GM06990 (cell line): ENCODE measurements at regions not wholly inside any gene's neighbourhood (a gene's known extent, or its start where the extent isn't known, plus 50 kb on each side); places are given as distances from the start of the nearest gene placed in this dataset.

ENCODE experiments used
- DNase-seq: peaks from one replicate; pipeline ENCODE4 v3.0.0-alpha.2; 2011; ENCODE audit not compliant: insufficient read length; ENCODE audit errors: extremely low read depth
- H3K27me3 ChIP-seq: replicated peaks from 2 replicates; pipeline ENCODE4 v1.6.0; 2011; ENCODE audit warnings: low read length; ENCODE audit not compliant: control insufficient read depth, insufficient read depth
- H3K36me3 ChIP-seq: 2 replicates; pipeline ENCODE4 v1.5.1; 2011; ENCODE audit warnings: low read length; ENCODE audit not compliant: control insufficient read depth, insufficient read depth
- H3K4me3 ChIP-seq: replicated peaks from 2 replicates; pipeline ENCODE4 v1.5.1; 2011; ENCODE audit warnings: low read depth, mild to moderate bottlenecking, control low read depth, low read length
- TF ChIP-seq, protein P1 (sequence below): IDR thresholded peaks from 2 replicates; pipeline ENCODE4 v1.5.1; 2011; ENCODE audit warnings: low read length, control low read depth, mild to moderate bottlenecking, inconsistent platforms; ENCODE audit not compliant: insufficient read depth, poor library complexity, severe bottlenecking

DNA sequence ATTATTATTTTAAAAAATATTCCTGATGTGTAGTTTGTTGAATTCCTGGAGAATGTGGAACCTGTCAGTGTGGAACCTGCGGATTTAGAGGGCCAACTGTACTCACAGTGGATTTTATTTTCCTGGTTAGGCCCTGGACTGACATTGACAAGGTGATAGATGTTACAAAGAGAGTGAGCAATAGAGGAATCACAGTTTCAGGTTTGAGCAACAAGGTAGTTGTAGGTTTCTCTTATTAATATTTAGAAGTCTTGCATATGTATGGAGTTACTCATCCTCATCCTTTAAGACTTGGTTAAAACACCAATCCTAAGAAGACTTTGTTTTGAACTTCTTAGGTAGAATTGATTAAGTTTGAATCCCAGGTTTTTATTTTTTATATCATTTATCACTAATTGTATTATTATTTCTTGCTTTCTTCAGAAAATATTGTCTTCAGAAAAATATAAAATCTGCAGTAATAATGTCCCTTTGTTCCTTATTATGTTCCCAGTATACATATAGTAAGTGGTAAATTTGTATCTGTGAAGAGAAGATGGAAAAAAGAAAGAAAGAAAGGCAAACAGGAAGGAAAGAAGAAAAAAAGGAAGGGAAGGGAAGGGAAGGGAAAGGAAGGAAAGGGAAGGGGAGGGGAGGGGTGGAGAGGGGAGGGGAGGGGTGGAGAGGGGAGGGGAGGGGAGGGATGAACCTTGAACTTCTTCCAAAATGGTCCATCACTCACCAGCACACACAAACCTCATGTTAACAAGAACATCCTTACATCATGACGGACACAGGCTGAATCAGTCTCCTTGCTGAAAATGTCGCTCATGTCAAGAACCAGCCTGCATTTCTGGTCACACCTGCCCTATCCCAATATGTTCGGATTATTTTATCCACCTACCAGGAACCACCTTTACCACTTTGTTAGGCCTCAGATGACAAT lies 867.2 kb downstream of the CDH11 start:
- Histone ChIP-seq H3K36me3 (no peaks in the 10 kb centered on the region), H3K27me3 (no peaks in the 10 kb centered on the region), H3K4me3 (no peak overlapping the region)
- TF ChIP-seq, protein P1, sequence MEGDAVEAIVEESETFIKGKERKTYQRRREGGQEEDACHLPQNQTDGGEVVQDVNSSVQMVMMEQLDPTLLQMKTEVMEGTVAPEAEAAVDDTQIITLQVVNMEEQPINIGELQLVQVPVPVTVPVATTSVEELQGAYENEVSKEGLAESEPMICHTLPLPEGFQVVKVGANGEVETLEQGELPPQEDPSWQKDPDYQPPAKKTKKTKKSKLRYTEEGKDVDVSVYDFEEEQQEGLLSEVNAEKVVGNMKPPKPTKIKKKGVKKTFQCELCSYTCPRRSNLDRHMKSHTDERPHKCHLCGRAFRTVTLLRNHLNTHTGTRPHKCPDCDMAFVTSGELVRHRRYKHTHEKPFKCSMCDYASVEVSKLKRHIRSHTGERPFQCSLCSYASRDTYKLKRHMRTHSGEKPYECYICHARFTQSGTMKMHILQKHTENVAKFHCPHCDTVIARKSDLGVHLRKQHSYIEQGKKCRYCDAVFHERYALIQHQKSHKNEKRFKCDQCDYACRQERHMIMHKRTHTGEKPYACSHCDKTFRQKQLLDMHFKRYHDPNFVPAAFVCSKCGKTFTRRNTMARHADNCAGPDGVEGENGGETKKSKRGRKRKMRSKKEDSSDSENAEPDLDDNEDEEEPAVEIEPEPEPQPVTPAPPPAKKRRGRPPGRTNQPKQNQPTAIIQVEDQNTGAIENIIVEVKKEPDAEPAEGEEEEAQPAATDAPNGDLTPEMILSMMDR: no peak
- DNase-seq: no peak

DNA sequence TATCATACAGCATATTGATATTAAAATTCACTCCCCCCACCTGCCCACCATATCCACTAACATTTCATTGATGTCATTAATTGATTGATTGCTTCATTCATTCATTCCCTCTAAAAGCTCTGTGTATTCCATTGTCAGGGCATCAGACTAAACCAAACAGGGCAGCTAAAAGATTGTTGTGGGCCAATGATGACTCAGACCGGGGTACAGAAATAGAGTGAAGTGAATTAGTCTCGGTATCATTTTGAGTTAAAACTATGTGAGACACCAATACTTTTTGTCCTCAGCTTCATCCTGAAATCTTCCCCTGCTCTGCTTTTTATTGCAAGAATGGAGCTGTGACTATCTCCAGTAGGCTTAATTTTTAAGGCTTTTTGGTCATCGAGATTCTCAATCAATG lies 868.3 kb downstream of the CDH11 start:
- DNase-seq: no peak
- H3K27me3 ChIP-seq: no peaks in the 10 kb centered on the region
- H3K36me3 ChIP-seq: no peaks in the 10 kb centered on the region
- H3K4me3 ChIP-seq: no peak overlapping the region
- TF ChIP-seq, protein P1: no peak

DNA sequence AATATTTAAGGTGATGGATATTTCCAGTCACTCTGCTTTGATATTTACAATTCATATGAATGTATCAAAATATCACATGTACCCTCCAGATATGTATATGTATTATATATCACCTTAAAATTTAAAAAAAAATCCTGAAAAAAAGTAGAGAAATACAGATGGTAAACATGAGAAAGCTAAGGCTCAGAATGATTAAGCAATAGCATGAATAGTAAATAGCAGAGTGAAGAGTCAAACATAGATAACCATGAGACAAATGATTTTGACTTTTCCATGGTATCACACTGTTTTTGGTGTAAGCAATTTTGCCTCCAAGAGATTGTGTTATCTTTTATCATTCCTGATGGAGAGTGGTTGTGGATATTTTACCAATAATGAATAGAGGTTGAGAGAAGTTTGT lies 868.8 kb downstream of the CDH11 start:
- Histone ChIP-seq H3K36me3 (no peaks in the 10 kb centered on the region), H3K27me3 (no peaks in the 10 kb centered on the region), H3K4me3 (no peak overlapping the region)
- TF ChIP-seq, protein P1: no peak
- DNase-seq: no peak

DNA sequence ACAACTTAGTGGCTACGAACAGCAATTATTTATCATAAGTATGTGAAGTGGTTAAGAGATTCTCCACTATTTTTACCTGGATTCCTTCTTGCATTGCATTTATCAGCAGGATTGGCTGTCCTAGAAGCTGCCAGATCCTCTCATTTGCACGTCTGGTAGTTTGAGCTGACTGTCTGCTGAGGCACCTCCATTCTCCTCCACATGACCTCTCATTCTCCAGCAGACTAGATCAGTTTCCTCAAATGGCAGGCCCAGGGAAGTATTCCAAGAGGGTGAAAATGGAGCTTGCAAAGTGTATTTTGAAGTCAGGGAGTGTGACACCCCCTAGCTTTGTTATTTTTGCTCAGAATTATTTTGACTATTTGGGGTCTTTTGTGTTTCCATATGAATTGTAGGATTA lies 870.1 kb downstream of the CDH11 start:
- no peaks in the 10 kb centered on the region for H3K27me3 ChIP-seq
- TF ChIP-seq, protein P1: no peak
- no peaks in the 10 kb centered on the region for H3K36me3 ChIP-seq
- DNase-seq: no peak
- H3K4me3 ChIP-seq: no peak overlapping the region

DNA sequence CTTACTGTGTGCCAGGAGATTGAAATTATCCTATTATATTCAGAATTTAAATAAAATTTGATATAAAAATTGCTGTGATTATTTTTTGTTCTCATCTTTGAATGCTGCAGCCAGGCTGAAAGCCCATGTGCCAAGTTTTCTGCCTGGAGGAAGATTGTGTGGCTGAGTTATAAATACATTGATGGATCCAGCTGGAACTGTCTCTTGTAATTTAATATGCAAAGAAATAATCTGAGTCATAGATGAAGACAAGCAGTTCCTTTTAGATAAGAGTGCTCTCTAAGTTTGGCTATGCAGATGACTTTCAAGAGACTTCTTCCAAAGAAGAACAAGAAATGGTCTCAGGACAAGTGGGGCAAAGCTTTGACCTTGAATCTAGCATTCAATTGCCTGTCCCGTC lies 871.0 kb downstream of the CDH11 start:
- TF ChIP-seq, protein P1: no peak
- no peaks in the 10 kb centered on the region for H3K36me3 ChIP-seq
- no peak for DNase-seq
- no peak overlapping the region for H3K4me3 ChIP-seq
- no peaks in the 10 kb centered on the region for H3K27me3 ChIP-seq
